IMR-90 (cell line): ENCODE measurements at regions not wholly inside any gene's neighbourhood (a gene's known extent, or its start where the extent isn't known, plus 50 kb on each side); places are given as distances from the start of the nearest gene placed in this dataset.

Experiments used
- ATAC-seq: fragments of 200-7000 bp; cut with Tn5 transposase; 2 replicates; pipeline ENCODE4 v1.9.1; 2020; ENCODE audit warnings: low read depth, mild to moderate bottlenecking, moderate library complexity
- BruUV-seq: library from RNA; stranded (reverse); fragments of 400-500 nt; replicated peaks from 2 replicates; lab custom pipeline; 2021; lab: Mats Ljungman, UMichigan
- CTCF ChIA-PET: fragments of 300-600 bp; formaldehyde crosslinking; extraction: SDS; loops from one replicate; lab custom pipeline; 2021; ENCODE audit warnings: antibody characterized with exemption; lab: Yijun Ruan, JAX
- POLR2A ChIA-PET: fragments of 300-600 bp; sonication (Branson Sonifier 250); formaldehyde crosslinking; loops from one replicate; lab custom pipeline; 2022; ENCODE audit warnings: antibody characterized with exemption; ENCODE audit not compliant: unreplicated experiment; lab: Charles Lee
- DNase-seq: peaks from one replicate; pipeline ENCODE4 v3.0.0; 2013
- H2AFZ ChIP-seq: replicated peaks from 2 replicates; pipeline ENCODE3; 2013; ENCODE audit warnings: low read length, mild to moderate bottlenecking; ENCODE audit not compliant: poor library complexity
- H2AK5ac ChIP-seq: 2 replicates; pipeline ENCODE4 v1.6.1; 2013; ENCODE audit warnings: low read depth, low read length, inconsistent platforms
- H2AK9ac ChIP-seq: replicated peaks from 2 replicates; pipeline ENCODE3; 2013; ENCODE audit warnings: mild to moderate bottlenecking, low read depth, low read length, moderate library complexity; ENCODE audit not compliant: poor library complexity
- H2BK120ac ChIP-seq: 2 replicates; pipeline ENCODE4 v1.6.1; 2013; ENCODE audit warnings: low read depth, low read length, inconsistent platforms
- H2BK15ac ChIP-seq: 3 replicates; pipeline ENCODE4 v1.6.1; 2013; ENCODE audit warnings: low read depth, low read length, inconsistent platforms
- H2BK20ac ChIP-seq: 2 replicates; pipeline ENCODE4 v1.6.1; 2013; ENCODE audit warnings: low read depth, mild to moderate bottlenecking, inconsistent platforms, low read length, moderate library complexity
- H2BK5ac ChIP-seq: 2 replicates; pipeline ENCODE4 v1.6.1; 2013; ENCODE audit warnings: mild to moderate bottlenecking, low read depth, low read length, inconsistent platforms; ENCODE audit not compliant: poor library complexity, severe bottlenecking
- H3K14ac ChIP-seq: replicated peaks from 2 replicates; pipeline ENCODE4 v1.6.1; 2013; ENCODE audit warnings: low read depth, low read length, inconsistent platforms
- H3K18ac ChIP-seq: 2 replicates; pipeline ENCODE4 v1.6.1; 2013; ENCODE audit warnings: low read depth, low read length, control low read depth
- H3K23ac ChIP-seq: 2 replicates; pipeline ENCODE4 v1.6.1; 2013; ENCODE audit warnings: low read depth, low read length, inconsistent platforms
- H3K27ac ChIP-seq: 2 replicates; pipeline ENCODE4 v1.5.1; 2013; ENCODE audit warnings: mild to moderate bottlenecking, control low read depth, low read length; ENCODE audit not compliant: insufficient read depth
- H3K27me3 ChIP-seq: 2 replicates; pipeline ENCODE4 v1.6.1; 2013; ENCODE audit warnings: low read length; ENCODE audit not compliant: control insufficient read depth, insufficient read depth
- H3K36me3 ChIP-seq: 2 replicates; pipeline ENCODE4 v1.6.1; 2013; ENCODE audit warnings: low read length, mixed read lengths; ENCODE audit not compliant: control insufficient read depth, insufficient read depth
- H3K4ac ChIP-seq: 2 replicates; pipeline ENCODE4 v1.6.1; 2013; ENCODE audit warnings: low read depth, low read length, inconsistent platforms
- H3K4me1 ChIP-seq: 2 replicates; pipeline ENCODE4 v1.6.1; 2013; ENCODE audit warnings: low read length, mixed read lengths; ENCODE audit not compliant: control insufficient read depth, insufficient read depth
- H3K4me2 ChIP-seq: 2 replicates; pipeline ENCODE4 v1.6.1; 2013; ENCODE audit warnings: low read depth, mild to moderate bottlenecking, control low read depth, low read length, moderate library complexity
- H3K4me3 ChIP-seq: 2 replicates; pipeline ENCODE4 v1.5.1; 2013; ENCODE audit warnings: low read depth, mild to moderate bottlenecking, control low read depth, low read length, moderate library complexity; ENCODE audit not compliant: insufficient read depth
- H3K56ac ChIP-seq: 2 replicates; pipeline ENCODE4 v1.6.1; 2013; ENCODE audit warnings: low read length, inconsistent platforms; ENCODE audit not compliant: insufficient read depth; ENCODE audit errors: extremely low read depth
- H3K79me1 ChIP-seq, 2 experiments: 2 replicates each; pipeline ENCODE4 v1.6.1; 2013; ENCODE audit warnings: low read length in 2 of 2, inconsistent platforms in 1 of 2, low read depth in 1 of 2
- H3K9ac ChIP-seq: 2 replicates; pipeline ENCODE4 v1.6.1; 2013; ENCODE audit warnings: low read depth, low read length, control low read depth
- H3K9me1 ChIP-seq: 2 replicates; pipeline ENCODE4 v1.6.1; 2013; ENCODE audit warnings: low read length, inconsistent platforms; ENCODE audit not compliant: insufficient read depth
- H3K9me3 ChIP-seq: 2 replicates; pipeline ENCODE4 v1.6.1; 2013; ENCODE audit warnings: low read length; ENCODE audit not compliant: control insufficient read depth, insufficient read depth
- H4K20me1 ChIP-seq: 2 replicates; pipeline ENCODE4 v1.6.1; 2013; ENCODE audit warnings: low read length, inconsistent platforms; ENCODE audit not compliant: insufficient read depth
- H4K5ac ChIP-seq: 2 replicates; pipeline ENCODE4 v1.6.1; 2013; ENCODE audit warnings: mild to moderate bottlenecking, low read depth, low read length, control low read depth
- H4K8ac ChIP-seq, 2 experiments: 2 replicates each; pipeline ENCODE4 v1.6.1; 2013; ENCODE audit warnings: low read depth in 2 of 2, low read length in 2 of 2, control low read depth in 1 of 2, inconsistent platforms in 1 of 2
- H4K91ac ChIP-seq: 2 replicates; pipeline ENCODE4 v1.6.1; 2013; ENCODE audit warnings: low read depth, low read length, inconsistent platforms; ENCODE audit not compliant: insufficient read depth
- BHLHE40 ChIP-seq: fragments of 150-350 bp; IDR thresholded peaks from 2 replicates; pipeline ENCODE4 v1.6.1; 2016; ENCODE audit warnings: mild to moderate bottlenecking, low read depth, low read length
- CEBPB ChIP-seq: IDR thresholded peaks from 2 replicates; pipeline ENCODE4 v1.6.1; 2012; ENCODE audit warnings: low read depth, low read length, improper control_type of control experiment
- CHD1 ChIP-seq: IDR thresholded peaks from 2 replicates; pipeline ENCODE4 v1.6.1; 2012; ENCODE audit warnings: low read depth, low read length, improper control_type of control experiment
- CTCF ChIP-seq: conservative IDR thresholded peaks from 2 replicates; pipeline ENCODE4 v1.5.1; 2012; ENCODE audit warnings: mild to moderate bottlenecking, low read depth, low read length, improper control_type of control experiment
- ELK1 ChIP-seq: fragments of 150-350 bp; IDR thresholded peaks from 2 replicates; pipeline ENCODE4 v1.6.1; 2016; ENCODE audit warnings: low read depth, mild to moderate bottlenecking, low read length, moderate library complexity, borderline replicate concordance
- FOS ChIP-seq: fragments of 150-350 bp; IDR thresholded peaks from 2 replicates; pipeline ENCODE4 v1.6.1; 2016; ENCODE audit warnings: low read depth, low read length
- MAFK ChIP-seq: IDR thresholded peaks from 2 replicates; pipeline ENCODE4 v1.6.1; 2012; ENCODE audit warnings: low read depth, low read length, improper control_type of control experiment
- MAZ ChIP-seq: IDR thresholded peaks from 2 replicates; pipeline ENCODE4 v1.6.1; 2012; ENCODE audit warnings: low read depth, mild to moderate bottlenecking, low read length, improper control_type of control experiment, moderate library complexity, borderline replicate concordance
- MXI1 ChIP-seq: IDR thresholded peaks from 2 replicates; pipeline ENCODE4 v1.6.1; 2012; ENCODE audit warnings: low read depth, mild to moderate bottlenecking, low read length, moderate library complexity, borderline replicate concordance
- NFE2L2 ChIP-seq: fragments of 150-350 bp; IDR thresholded peaks from 2 replicates; pipeline ENCODE4 v1.6.1; 2016; ENCODE audit warnings: low read depth, mild to moderate bottlenecking, low read length
- POLR2A ChIP-seq: IDR thresholded peaks from 2 replicates; pipeline ENCODE4 v1.6.1; 2012; ENCODE audit warnings: mild to moderate bottlenecking, low read depth, low read length
- RAD21 ChIP-seq: IDR thresholded peaks from 2 replicates; pipeline ENCODE4 v1.6.1; 2012; ENCODE audit warnings: low read length, improper control_type of control experiment
- RCOR1 ChIP-seq: IDR thresholded peaks from 2 replicates; pipeline ENCODE4 v1.6.1; 2012; ENCODE audit warnings: mild to moderate bottlenecking, low read length, improper control_type of control experiment; ENCODE audit not compliant: insufficient replicate concordance
- RFX5 ChIP-seq: IDR thresholded peaks from 2 replicates; pipeline ENCODE4 v1.8.0; 2012; ENCODE audit warnings: low read depth, mild to moderate bottlenecking, low read length, moderate library complexity
- USF2 ChIP-seq: fragments of 150-350 bp; IDR thresholded peaks from 2 replicates; pipeline ENCODE4 v1.6.1; 2017; ENCODE audit warnings: mild to moderate bottlenecking, antibody characterized with exemption, low read length, low read depth
- WGBS, 2 experiments: methylation state at CpG; one replicate each; pipeline versions ENCODE4 v1.1.5 to v1.1.7; 2013; ENCODE audit warnings: missing lambda C conversion rate in 2 of 2; ENCODE audit not compliant: insufficient read length in 1 of 2; ENCODE audit errors: extremely low coverage in 2 of 2; 5-methylcytosine and 5-hydroxymethylcytosine counted together
- dilution Hi-C: fragments of 300-500 bp; cut with HindIII; formaldehyde crosslinking; loops from one replicate; pipeline ENCODE4 v1.14.3; 2018; ENCODE audit warnings: low sequenced_read_pairs; ENCODE audit not compliant: unreplicated experiment
- in situ Hi-C: fragments of 300-500 bp; cut with MboI; formaldehyde crosslinking; loops from 3 replicates; pipeline ENCODE4 v1.14.3; 2019; ENCODE audit warnings: low sequenced_read_pairs, inconsistent platforms, mixed read lengths
- intact Hi-C: fragments of 100-400 bp; cut with micrococcal nuclease; formaldehyde crosslinking; loops from 2 replicates; pipeline ENCODE4 v1.10.0; 2022

GRCh38 chr16:86806838-86807351, 228.5 kb downstream of the FOXL1 start:
- H3K14ac ChIP-seq: no peak overlapping the region
- no peak overlapping the region for H4K8ac ChIP-seq
- no TSS peak for BruUV-seq
- no peaks in the 10 kb centered on the region for H3K36me3 ChIP-seq
- peaks cover 8% of the 10 kb centered on the region for H3K4me1 ChIP-seq
- TF ChIP-seq RFX5 (no peak), BHLHE40 (no peak), RCOR1 (no peak), ELK1 (no peak), MAZ (0 out of 2 replicates have a peak, but pooled peaks have one; percentile 21), POLR2A (no peak), CHD1 (no peak), RAD21 (no peak), CEBPB (no peak), FOS (no peak), MAFK (no peak), MXI1 (no peak), CTCF (no peak), USF2 (peak; percentile 84), NFE2L2 (no peak)
- no peak overlapping the region for H3K4me3 ChIP-seq
- peaks cover 8% of the 10 kb centered on the region; the same call in 1 of the 2 replicates for H3K9me1 ChIP-seq
- ATAC-seq (peak; percentile 65), DNase-seq (peak; percentile 66)
- no peak overlapping the region for H2BK120ac ChIP-seq
- WGBS, 2 experiments: 40% methylated on average over 1 of the region's 22 CpGs; no CpG with 5 or more reads in 1 of the 2 experiments
- H2AK5ac ChIP-seq: no peak overlapping the region; the same call in 1 of the 2 replicates
- no peak overlapping the region for H3K23ac ChIP-seq
- no peak overlapping the region for H3K4ac ChIP-seq
- no peak overlapping the region for H2BK20ac ChIP-seq
- no peak overlapping the region for H4K91ac ChIP-seq
- no peak overlapping the region for H2BK15ac ChIP-seq
- no peak overlapping the region for H3K18ac ChIP-seq
- CTCF ChIA-PET: interaction anchor here (1.0 kb wide), 1 partner anchor 231 kb away, joined by 3 read pairs; no protein-coding TSS in a partner anchor
- peak overlapping the region; percentile 75 for H2AFZ ChIP-seq
- H3K27ac ChIP-seq: no peak overlapping the region
- intact Hi-C loops (no loop called here), in situ Hi-C loops (no loop called here), dilution Hi-C loops (no loop called here)
- H3K79me1 ChIP-seq: no peaks in the 10 kb centered on the region
- peaks cover 3% of the 10 kb centered on the region; the same call in 1 of the 2 replicates for H3K9me3 ChIP-seq
- no peak overlapping the region for H2BK5ac ChIP-seq
- POLR2A ChIA-PET: interaction anchor here (0.6 kb wide), 1 partner anchor 169 kb away, joined by 3 read pairs; no protein-coding TSS in a partner anchor
- no peak overlapping the region for H4K5ac ChIP-seq
- H3K27me3 ChIP-seq: peaks cover 25% of the 10 kb centered on the region
- no peak overlapping the region for H3K4me2 ChIP-seq
- H3K9ac ChIP-seq: no peak overlapping the region
- no peak overlapping the region for H3K56ac ChIP-seq
- H2AK9ac ChIP-seq: no peak overlapping the region
- H4K20me1 ChIP-seq: no peaks in the 10 kb centered on the region
